ENCODE measurements at regions not wholly inside any gene's neighbourhood (a gene's known extent, or its start where the extent isn't known, plus 50 kb on each side); places are given as distances from the start of the nearest gene placed in this dataset.

- H3K27ac ChIP-seq (ENCODE audit: low read depth, low read length) = no peak overlapping the region
- 87% methylated on average over 4 of the region's 7 CpGs for WGBS (ENCODE audit: insufficient coverage)
- peaks cover 17% of the 10 kb centered on the region for H3K4me1 ChIP-seq (ENCODE audit: control insufficient read depth, insufficient read depth, low read length)
Observed at GRCh38 chr6:90411292-90411781, 114.7 kb upstream of the BACH2 start.

DNA sequence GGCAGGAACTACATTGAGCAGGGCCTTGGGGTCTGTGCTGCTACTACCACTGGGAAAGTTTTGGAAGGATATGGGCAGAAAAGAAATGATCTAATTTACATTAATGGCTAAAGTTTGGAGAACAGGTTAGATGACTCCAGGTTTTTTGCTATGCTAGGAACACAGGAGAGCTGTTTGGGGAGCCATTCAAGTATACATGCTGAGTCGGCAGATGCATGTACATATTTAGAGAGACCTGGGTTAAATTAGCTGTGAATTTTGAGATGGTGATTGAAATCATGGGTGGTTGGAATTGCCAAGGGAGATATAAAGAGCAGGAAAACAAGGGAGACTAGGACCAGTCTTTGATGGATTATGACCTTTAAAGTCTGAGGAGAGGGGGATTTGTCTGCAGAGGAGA lies 113.1 kb upstream of the BACH2 start:
- Histone ChIP-seq H3K36me3 (ENCODE audit: control insufficient read depth, insufficient read depth, low read length) (no peaks in the 10 kb centered on the region), H3K27ac (ENCODE audit: low read depth, low read length) (no peak overlapping the region), H3K9me3 (ENCODE audit: control insufficient read depth, insufficient read depth, low read length) (no peaks in the 10 kb centered on the region), H3K4me1 (ENCODE audit: control insufficient read depth, insufficient read depth, low read length) (peaks cover 17% of the 10 kb centered on the region), H3K4me3 (ENCODE audit: low read depth, low read length) (no peak overlapping the region), H3K27me3 (ENCODE audit: control insufficient read depth, insufficient read depth, low read length) (no peaks in the 10 kb centered on the region)
- DNase-seq (ENCODE audit: low read depth in 4 of 6, low spot score in 6 of 6) = no peak
- 42% methylated on average over 1 of the region's 1 CpG for WGBS (ENCODE audit: insufficient coverage)

More at GRCh38 chr6:90411292-90411781, 114.7 kb upstream of the BACH2 start:
- Histone ChIP-seq H3K9me3 (ENCODE audit: control insufficient read depth, insufficient read depth, low read length) (no peaks in the 10 kb centered on the region), H3K36me3 (ENCODE audit: control insufficient read depth, insufficient read depth, low read length) (no peaks in the 10 kb centered on the region), H3K27me3 (ENCODE audit: control insufficient read depth, insufficient read depth, low read length) (no peaks in the 10 kb centered on the region), H3K4me3 (ENCODE audit: low read depth, low read length) (no peak overlapping the region)
- DNase-seq (ENCODE audit: low read depth in 4 of 6, low spot score in 6 of 6) = no peak

- Histone ChIP-seq H3K4me1 (ENCODE audit: control insufficient read depth, insufficient read depth, low read length) (no peaks in the 10 kb centered on the region), H3K27me3 (ENCODE audit: control insufficient read depth, insufficient read depth, low read length) (no peaks in the 10 kb centered on the region), H3K9me3 (ENCODE audit: control insufficient read depth, insufficient read depth, low read length) (no peaks in the 10 kb centered on the region), H3K36me3 (ENCODE audit: control insufficient read depth, insufficient read depth, low read length) (no peaks in the 10 kb centered on the region), H3K4me3 (ENCODE audit: low read depth, low read length) (no peak overlapping the region), H3K27ac (ENCODE audit: low read depth, low read length) (no peak overlapping the region)
- WGBS (ENCODE audit: insufficient coverage) = 92% methylated on average over 3 of the region's 3 CpGs
- no peak for DNase-seq (ENCODE audit: low read depth in 4 of 6, low spot score in 6 of 6)
Observed at GRCh38 chr6:90406957-90407356, 110.3 kb upstream of the BACH2 start.

- no peak for DNase-seq (ENCODE audit: low read depth in 4 of 6, low spot score in 6 of 6)
- Histone ChIP-seq H3K9me3 (ENCODE audit: control insufficient read depth, insufficient read depth, low read length) (no peaks in the 10 kb centered on the region), H3K27ac (ENCODE audit: low read depth, low read length) (no peak overlapping the region), H3K4me3 (ENCODE audit: low read depth, low read length) (no peak overlapping the region), H3K4me1 (ENCODE audit: control insufficient read depth, insufficient read depth, low read length) (no peaks in the 10 kb centered on the region), H3K36me3 (ENCODE audit: control insufficient read depth, insufficient read depth, low read length) (no peaks in the 10 kb centered on the region), H3K27me3 (ENCODE audit: control insufficient read depth, insufficient read depth, low read length) (no peaks in the 10 kb centered on the region)
- WGBS (ENCODE audit: insufficient coverage) = 91% methylated on average over 5 of the region's 6 CpGs
Observed at GRCh38 chr6:90406142-90406794, 109.6 kb upstream of the BACH2 start.

DNA sequence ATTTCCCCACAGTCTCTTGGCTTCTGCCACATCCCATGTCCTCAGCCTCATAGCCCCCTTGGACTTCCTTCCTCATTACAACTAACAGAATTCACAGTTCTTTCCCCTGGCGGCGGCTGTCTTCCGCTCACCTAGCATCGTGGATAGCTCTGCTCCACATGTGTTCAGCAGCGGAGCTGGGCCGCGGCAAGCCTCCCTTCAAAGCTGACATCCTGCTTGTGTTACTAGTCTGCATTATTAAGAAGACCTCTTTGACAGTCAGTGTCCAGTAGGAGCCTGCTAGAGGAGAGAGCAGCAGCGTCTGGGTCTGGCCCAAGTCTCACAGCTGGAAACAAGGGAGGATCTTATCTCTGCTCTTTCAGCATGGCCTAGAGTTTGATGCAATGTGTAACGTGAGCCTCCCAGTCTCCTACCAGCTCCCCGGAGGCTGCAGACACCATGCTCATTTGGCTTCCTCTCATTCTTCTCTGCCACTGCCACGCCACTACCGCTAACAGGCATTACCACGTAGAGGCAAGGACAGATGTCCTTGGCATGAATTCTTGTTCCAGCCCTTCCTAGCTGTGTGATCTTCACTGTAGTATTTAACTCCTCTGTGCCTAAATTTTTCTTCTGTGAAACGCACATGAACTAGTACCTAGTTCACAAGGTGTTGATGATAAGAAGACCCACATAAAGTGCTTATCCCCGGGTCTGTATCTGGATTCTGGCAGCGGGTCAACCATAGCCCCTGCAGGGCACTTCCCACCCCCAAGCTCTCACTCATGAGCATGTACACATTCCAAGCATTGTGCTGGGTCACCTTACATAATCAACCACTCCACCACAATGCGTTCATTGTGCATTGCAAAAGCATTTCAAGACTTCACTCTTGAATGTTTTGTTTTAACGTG lies 107.1 kb upstream of the BACH2 start:
- H3K9me3 ChIP-seq (ENCODE audit: control insufficient read depth, insufficient read depth, low read length) = no peaks in the 10 kb centered on the region
- no peaks in the 10 kb centered on the region for H3K36me3 ChIP-seq (ENCODE audit: control insufficient read depth, insufficient read depth, low read length)
- peak in 1 of 6 donors; percentile 60 for DNase-seq (ENCODE audit: low read depth in 4 of 6, low spot score in 6 of 6)
- H3K27me3 ChIP-seq (ENCODE audit: control insufficient read depth, insufficient read depth, low read length) = no peaks in the 10 kb centered on the region
- 38% methylated on average over 13 of the region's 18 CpGs for WGBS (ENCODE audit: insufficient coverage)
- no peaks in the 10 kb centered on the region for H3K4me1 ChIP-seq (ENCODE audit: control insufficient read depth, insufficient read depth, low read length)
- no peak overlapping the region for H3K4me3 ChIP-seq (ENCODE audit: low read depth, low read length)
- no peak overlapping the region for H3K27ac ChIP-seq (ENCODE audit: low read depth, low read length)

GRCh38 chr6:90402831-90403192 lies 106.2 kb upstream of the BACH2 start:
- Histone ChIP-seq H3K27ac (ENCODE audit: low read depth, low read length) (no peak overlapping the region), H3K9me3 (ENCODE audit: control insufficient read depth, insufficient read depth, low read length) (no peaks in the 10 kb centered on the region), H3K4me1 (ENCODE audit: control insufficient read depth, insufficient read depth, low read length) (no peaks in the 10 kb centered on the region), H3K27me3 (ENCODE audit: control insufficient read depth, insufficient read depth, low read length) (no peaks in the 10 kb centered on the region), H3K36me3 (ENCODE audit: control insufficient read depth, insufficient read depth, low read length) (no peaks in the 10 kb centered on the region), H3K4me3 (ENCODE audit: low read depth, low read length) (no peak overlapping the region)
- WGBS (ENCODE audit: insufficient coverage) = 92% methylated on average over 2 of the region's 2 CpGs
- DNase-seq (ENCODE audit: low read depth in 4 of 6, low spot score in 6 of 6) = no peak

- Histone ChIP-seq H3K9me3 (ENCODE audit: control insufficient read depth, insufficient read depth, low read length) (no peaks in the 10 kb centered on the region), H3K27ac (ENCODE audit: low read depth, low read length) (no peak overlapping the region), H3K36me3 (ENCODE audit: control insufficient read depth, insufficient read depth, low read length) (no peaks in the 10 kb centered on the region), H3K4me3 (ENCODE audit: low read depth, low read length) (no peak overlapping the region), H3K27me3 (ENCODE audit: control insufficient read depth, insufficient read depth, low read length) (no peaks in the 10 kb centered on the region), H3K4me1 (ENCODE audit: control insufficient read depth, insufficient read depth, low read length) (no peaks in the 10 kb centered on the region)
- no peak for DNase-seq (ENCODE audit: low read depth in 4 of 6, low spot score in 6 of 6)
- 76% methylated on average over 6 of the region's 10 CpGs for WGBS (ENCODE audit: insufficient coverage)
Observed at GRCh38 chr6:90401933-90402830, 105.5 kb upstream of the BACH2 start.

GRCh38 chr6:90399970-90400369 lies 103.3 kb upstream of the BACH2 start:
- H3K4me3 ChIP-seq (ENCODE audit: low read depth, low read length) = no peak overlapping the region
- H3K9me3 ChIP-seq (ENCODE audit: control insufficient read depth, insufficient read depth, low read length) = no peaks in the 10 kb centered on the region
- no peaks in the 10 kb centered on the region for H3K27me3 ChIP-seq (ENCODE audit: control insufficient read depth, insufficient read depth, low read length)
- no peak overlapping the region for H3K27ac ChIP-seq (ENCODE audit: low read depth, low read length)
- H3K36me3 ChIP-seq (ENCODE audit: control insufficient read depth, insufficient read depth, low read length) = no peaks in the 10 kb centered on the region
- H3K4me1 ChIP-seq (ENCODE audit: control insufficient read depth, insufficient read depth, low read length) = no peaks in the 10 kb centered on the region
- DNase-seq (ENCODE audit: low read depth in 4 of 6, low spot score in 6 of 6) = no peak
- WGBS (ENCODE audit: insufficient coverage) = 87% methylated on average over 12 of the region's 12 CpGs

DNA sequence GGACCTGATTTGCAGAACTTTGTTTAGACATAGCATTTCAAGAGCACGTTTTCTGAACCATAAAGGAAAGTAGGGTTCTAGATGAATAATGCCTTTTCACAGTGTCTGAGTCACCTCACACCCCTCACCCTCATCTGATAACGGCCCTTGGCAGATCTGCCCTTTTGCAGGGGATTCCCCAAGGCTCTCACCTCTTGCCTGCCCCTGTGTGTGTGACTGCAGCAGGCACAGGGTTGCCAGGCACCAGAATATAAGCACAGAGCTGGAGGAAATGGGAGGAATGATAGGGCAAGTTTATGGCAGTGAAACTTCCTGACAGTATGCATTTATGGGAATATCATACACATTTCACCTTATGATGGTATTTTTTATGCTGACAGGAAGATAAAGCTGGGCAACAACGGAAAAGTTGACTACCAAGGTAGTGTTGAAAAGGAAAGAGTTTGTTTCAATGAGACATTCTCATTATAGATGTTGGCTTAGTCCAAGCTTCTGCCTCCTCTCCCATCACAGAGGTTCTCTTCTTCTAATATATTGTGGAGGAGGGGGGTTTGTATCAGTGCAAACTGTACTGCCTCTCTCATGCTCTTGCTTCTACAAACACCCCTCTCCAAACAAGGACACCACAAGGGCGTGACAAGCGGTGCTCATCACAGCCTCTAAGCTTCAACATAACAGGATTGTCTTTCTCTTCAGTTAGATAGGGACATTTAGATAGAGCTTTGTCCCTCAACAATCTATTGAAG lies 101.5 kb upstream of the BACH2 start:
- Histone ChIP-seq H3K4me3 (ENCODE audit: low read depth, low read length) (no peak overlapping the region), H3K4me1 (ENCODE audit: control insufficient read depth, insufficient read depth, low read length) (no peaks in the 10 kb centered on the region), H3K9me3 (ENCODE audit: control insufficient read depth, insufficient read depth, low read length) (no peaks in the 10 kb centered on the region), H3K36me3 (ENCODE audit: control insufficient read depth, insufficient read depth, low read length) (no peaks in the 10 kb centered on the region), H3K27me3 (ENCODE audit: control insufficient read depth, insufficient read depth, low read length) (no peaks in the 10 kb centered on the region), H3K27ac (ENCODE audit: low read depth, low read length) (no peak overlapping the region)
- DNase-seq (ENCODE audit: low read depth in 4 of 6, low spot score in 6 of 6) = no peak
- WGBS (ENCODE audit: insufficient coverage) = 17% methylated on average over 1 of the region's 5 CpGs

Data from spinal cord (tissue), 9 donors.